MM.1S (cell line): ENCODE measurements at regions not wholly inside any gene's neighbourhood (a gene's known extent, or its start where the extent isn't known, plus 50 kb on each side); places are given as distances from the start of the nearest gene placed in this dataset.

Experiments used
- EZH2 ChIP-seq: fragments of 300-600 bp; sonication (generic); optimal IDR thresholded peaks from 2 replicates; pipeline ENCODE3; 2017; ENCODE audit warnings: low read depth, mild to moderate bottlenecking, antibody characterized with exemption, low read length, mixed read lengths
- TF ChIP-seq, protein P1 (sequence below): fragments of 300-600 bp; sonication (generic); IDR thresholded peaks from 2 replicates; pipeline ENCODE4 v1.5.1; 2016; ENCODE audit warnings: antibody characterized with exemption, low read length, mixed read lengths

DNA sequence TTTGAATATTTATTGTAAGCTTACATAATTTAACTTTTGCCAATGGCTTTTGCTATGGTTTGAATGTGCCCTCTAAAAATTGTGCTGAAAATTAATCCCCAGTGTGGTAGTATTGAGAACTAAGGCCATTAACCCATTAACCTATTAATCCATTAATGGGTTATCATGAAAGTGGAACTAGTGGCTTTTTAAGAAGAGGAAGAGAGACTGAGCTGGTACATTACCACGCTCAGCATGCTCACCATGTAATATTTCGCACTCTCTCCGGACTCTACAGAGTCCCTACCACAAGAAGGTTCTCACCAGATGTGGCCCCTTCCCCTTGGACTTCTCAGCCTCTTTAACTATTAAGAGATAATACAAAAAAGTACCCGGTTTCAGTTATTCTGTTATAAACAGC is 164.4 kb upstream of the ZRANB2 start:
- TF ChIP-seq, protein P1, sequence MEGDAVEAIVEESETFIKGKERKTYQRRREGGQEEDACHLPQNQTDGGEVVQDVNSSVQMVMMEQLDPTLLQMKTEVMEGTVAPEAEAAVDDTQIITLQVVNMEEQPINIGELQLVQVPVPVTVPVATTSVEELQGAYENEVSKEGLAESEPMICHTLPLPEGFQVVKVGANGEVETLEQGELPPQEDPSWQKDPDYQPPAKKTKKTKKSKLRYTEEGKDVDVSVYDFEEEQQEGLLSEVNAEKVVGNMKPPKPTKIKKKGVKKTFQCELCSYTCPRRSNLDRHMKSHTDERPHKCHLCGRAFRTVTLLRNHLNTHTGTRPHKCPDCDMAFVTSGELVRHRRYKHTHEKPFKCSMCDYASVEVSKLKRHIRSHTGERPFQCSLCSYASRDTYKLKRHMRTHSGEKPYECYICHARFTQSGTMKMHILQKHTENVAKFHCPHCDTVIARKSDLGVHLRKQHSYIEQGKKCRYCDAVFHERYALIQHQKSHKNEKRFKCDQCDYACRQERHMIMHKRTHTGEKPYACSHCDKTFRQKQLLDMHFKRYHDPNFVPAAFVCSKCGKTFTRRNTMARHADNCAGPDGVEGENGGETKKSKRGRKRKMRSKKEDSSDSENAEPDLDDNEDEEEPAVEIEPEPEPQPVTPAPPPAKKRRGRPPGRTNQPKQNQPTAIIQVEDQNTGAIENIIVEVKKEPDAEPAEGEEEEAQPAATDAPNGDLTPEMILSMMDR = no peak
- TF ChIP-seq EZH2 = no peak
